Mucosa of descending colon (tissue), 3 donors: ENCODE measurements at regions not wholly inside any gene's neighbourhood (a gene's known extent, or its start where the extent isn't known, plus 50 kb on each side); places are given as distances from the start of the nearest gene placed in this dataset.

Experiments used
- ATAC-seq: fragments of 200-7000 bp; cut with Tn5 transposase; one replicate; pipeline ENCODE4 v1.9.1; 2020; ENCODE audit warnings: mild to moderate bottlenecking, moderate library complexity
- DNase-seq, 3 donors: peaks; one replicate each; pipeline ENCODE4 v3.0.0-alpha.2; 2020
- H3K36me3 ChIP-seq: fragments of 200-600 bp; one replicate; pipeline ENCODE4 v1.8.0; 2021; ENCODE audit warnings: low read depth, mild to moderate bottlenecking
- H3K4me1 ChIP-seq: fragments of 200-600 bp; one replicate; pipeline ENCODE4 v1.8.0; 2021; ENCODE audit warnings: low read depth, mild to moderate bottlenecking
- H3K4me3 ChIP-seq: fragments of 200-600 bp; one replicate; pipeline ENCODE4 v1.8.0; 2021; ENCODE audit warnings: mild to moderate bottlenecking
- H3K9me3 ChIP-seq: fragments of 200-600 bp; one replicate; pipeline ENCODE4 v1.8.0; 2021; ENCODE audit warnings: mild to moderate bottlenecking
- CTCF ChIP-seq: fragments of 200-600 bp; IDR thresholded peaks from one replicate; pipeline ENCODE4 v1.8.0; 2022; ENCODE audit warnings: antibody characterized with exemption, mild to moderate bottlenecking
- intact Hi-C, 2 donors: fragments of 100-400 bp; cut with DNase I in 1 of 2; cut with micrococcal nuclease in 1 of 2; formaldehyde crosslinking; loops; one replicate each; pipeline versions ENCODE4 v1.11.0 to v1.11.1; 2022; cut with DNase I, micrococcal nuclease
- donor health status: DM: no; HTN: no; CAD: no; lungs with moderate emphysema.
- donor health status: DM: no; HTN: no; CAD: no.
- donor health status: DM: no; HTN: yes; CAD: no.

- Histone ChIP-seq H3K4me1 (no peaks in the 10 kb centered on the region), H3K4me3 (no peak overlapping the region), H3K36me3 (no peaks in the 10 kb centered on the region), H3K9me3 (no peaks in the 10 kb centered on the region)
- intact Hi-C loops, result no loop called here
- TF ChIP-seq CTCF, result no peak
- no peak for ATAC-seq
- no peak for DNase-seq
These were observed 109.2 kb upstream of the SIRPG start for GRCh38 chr20:1766731-1767130.

- Histone ChIP-seq H3K4me1 (no peaks in the 10 kb centered on the region), H3K36me3 (no peaks in the 10 kb centered on the region), H3K4me3 (no peak overlapping the region), H3K9me3 (no peaks in the 10 kb centered on the region)
- intact Hi-C loops, result no loop called here
- peak; percentile 93 for ATAC-seq
- TF ChIP-seq CTCF, result peak; percentile 68
- peak; percentile 62 to 92 (median 82) for DNase-seq
These were observed 106.8 kb upstream of the SIRPG start for GRCh38 chr20:1764136-1765033.

- Histone ChIP-seq H3K4me1 (peaks cover 19% of the 10 kb centered on the region), H3K4me3 (no peak overlapping the region), H3K9me3 (no peaks in the 10 kb centered on the region), H3K36me3 (no peaks in the 10 kb centered on the region)
- ATAC-seq (no peak), DNase-seq (no peak)
- no peak for TF ChIP-seq CTCF
- intact Hi-C loops, result no loop called here
These were observed 104.0 kb upstream of the SIRPG start for GRCh38 chr20:1761598-1761997.

- no peak overlapping the region for H3K4me3 ChIP-seq
- no peaks in the 10 kb centered on the region for H3K36me3 ChIP-seq
- H3K4me1 ChIP-seq, result peaks cover 19% of the 10 kb centered on the region
- H3K9me3 ChIP-seq, result no peaks in the 10 kb centered on the region
- intact Hi-C loops, result no loop called here
- ATAC-seq, result no peak
- no peak for TF ChIP-seq CTCF
- DNase-seq, result no peak
These were observed 103.5 kb upstream of the SIRPG start for GRCh38 chr20:1761116-1761515.

- H3K4me3 ChIP-seq, result no peak overlapping the region
- no peaks in the 10 kb centered on the region for H3K9me3 ChIP-seq
- peaks cover 19% of the 10 kb centered on the region for H3K4me1 ChIP-seq
- intact Hi-C loops, result no loop called here
- no peaks in the 10 kb centered on the region for H3K36me3 ChIP-seq
- no peak for TF ChIP-seq CTCF
- ATAC-seq, result peak; percentile 76
- no peak for DNase-seq
These were observed 101.2 kb upstream of the SIRPG start for GRCh38 chr20:1758765-1759164.
